Ovary (tissue), 7 donors: ENCODE measurements at regions not wholly inside any gene's neighbourhood (a gene's known extent, or its start where the extent isn't known, plus 50 kb on each side); places are given as distances from the start of the nearest gene placed in this dataset.
"Not testable (repeated sequence)": the region's sequence is repeated elsewhere in the genome, so short reads cannot be mapped to it uniquely, and the experiment has no call there.

Experiments used
- DNase-seq, 5 donors: peaks; one replicate each; pipeline ENCODE4 v3.0.0-alpha.2; 2019 to 2020
- H3K27ac ChIP-seq, 2 donors: fragments of 200-600 bp; one replicate each; pipeline versions ENCODE4 v1.5.1 to v1.8.0; 2019 to 2022
- H3K27me3 ChIP-seq: fragments of 200-600 bp; one replicate; pipeline ENCODE4 v1.8.0; 2022
- H3K36me3 ChIP-seq: fragments of 200-600 bp; sonication (generic); one replicate; pipeline ENCODE4 v1.5.1; 2019
- H3K4me1 ChIP-seq: one replicate; pipeline ENCODE4 v1.8.1; 2013; ENCODE audit warnings: mild to moderate bottlenecking, moderate library complexity; ENCODE audit not compliant: insufficient read depth
- H3K4me3 ChIP-seq: fragments of 200-600 bp; sonication (generic); one replicate; pipeline ENCODE4 v1.5.1; 2017
- H3K9me3 ChIP-seq, 2 donors: fragments of 200-600 bp in 1 of 2; sonication (generic) in 1 of 2; one replicate each; pipeline versions ENCODE4 v1.5.1 to v1.8.1; 2013 to 2019; ENCODE audit warnings: mild to moderate bottlenecking in 1 of 2, moderate library complexity in 1 of 2
- EP300 ChIP-seq: sonication (generic); formaldehyde crosslinking; IDR thresholded peaks from one replicate; pipeline ENCODE4 v1.6.1; 2017; ENCODE audit warnings: antibody characterized with exemption
- POLR2A ChIP-seq: fragments of 450-650 bp; IDR thresholded peaks from one replicate; pipeline ENCODE4 v1.6.1; 2017; ENCODE audit warnings: antibody characterized with exemption, mild to moderate bottlenecking, moderate library complexity
- WGBS, 3 donors: extraction: QIAGEN DNeasy Blood & Tissue Kit in 1 of 3; methylation state at CpG; one replicate each; pipeline versions ENCODE4 v1.1.5 to v1.1.7; 2013 to 2017; 5-methylcytosine and 5-hydroxymethylcytosine counted together
- intact Hi-C, 4 donors: fragments of 100-400 bp; cut with DNase I; formaldehyde crosslinking; loops; one replicate each; pipeline versions ENCODE4 v1.11.0 to v1.15.1; 2022 to 2023
- TF ChIP-seq, protein P1 (sequence below), 3 donors: fragments of 450-650 bp in 2 of 3; fragments of 200-600 bp in 1 of 3; IDR thresholded peaks; one replicate each; pipeline versions ENCODE4 v1.5.1 to v1.8.0; 2016 to 2022; ENCODE audit warnings: antibody characterized with exemption in 3 of 3, mild to moderate bottlenecking in 1 of 3
- donor health status: DM: no; HTN: no; CAD: no; lungs with moderate emphysema.
- donor health status: DM: no; HTN: no; CAD: no.
- donor health status: Bipolar disorder and iron deficiency.
- donor health status: DM: no; HTN: no; CAD: no.
- donor health status: DM: yes; HTN: yes; CAD: no.

DNA sequence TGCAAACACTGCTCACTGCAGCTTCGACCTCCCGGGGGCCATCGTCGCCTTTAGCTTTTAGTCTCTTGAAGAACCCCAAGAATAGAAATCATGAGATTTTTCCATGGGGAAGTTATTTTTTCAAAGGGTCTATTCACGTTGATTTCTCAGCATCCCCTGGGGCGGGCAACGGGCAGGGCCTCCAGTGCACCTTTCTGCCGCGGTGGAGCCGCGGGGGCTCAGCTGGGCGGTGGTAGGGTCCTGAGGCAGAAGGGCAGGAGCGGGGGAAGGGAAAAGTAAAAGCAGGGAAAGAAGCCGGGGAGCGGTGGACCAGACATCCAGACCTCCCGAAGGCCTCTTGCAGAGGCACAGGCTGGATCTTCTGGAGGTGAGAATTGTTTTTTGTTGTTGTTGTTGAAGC is 253.8 kb downstream of the FAM72C start:
- no peak overlapping the region for H3K27ac ChIP-seq
- intact Hi-C loops, result no loop called here
- no peak for DNase-seq
- 56 to 68% (median 63%) methylated on average over 16 of the region's 16 CpGs for WGBS, 3 donors
- no peaks in the 10 kb centered on the region for H3K9me3 ChIP-seq
- H3K27me3 ChIP-seq, result no peaks in the 10 kb centered on the region
- no peak overlapping the region for H3K4me3 ChIP-seq
- no peaks in the 10 kb centered on the region for H3K4me1 ChIP-seq
- TF ChIP-seq EP300, result no peak
- TF ChIP-seq, protein P1, sequence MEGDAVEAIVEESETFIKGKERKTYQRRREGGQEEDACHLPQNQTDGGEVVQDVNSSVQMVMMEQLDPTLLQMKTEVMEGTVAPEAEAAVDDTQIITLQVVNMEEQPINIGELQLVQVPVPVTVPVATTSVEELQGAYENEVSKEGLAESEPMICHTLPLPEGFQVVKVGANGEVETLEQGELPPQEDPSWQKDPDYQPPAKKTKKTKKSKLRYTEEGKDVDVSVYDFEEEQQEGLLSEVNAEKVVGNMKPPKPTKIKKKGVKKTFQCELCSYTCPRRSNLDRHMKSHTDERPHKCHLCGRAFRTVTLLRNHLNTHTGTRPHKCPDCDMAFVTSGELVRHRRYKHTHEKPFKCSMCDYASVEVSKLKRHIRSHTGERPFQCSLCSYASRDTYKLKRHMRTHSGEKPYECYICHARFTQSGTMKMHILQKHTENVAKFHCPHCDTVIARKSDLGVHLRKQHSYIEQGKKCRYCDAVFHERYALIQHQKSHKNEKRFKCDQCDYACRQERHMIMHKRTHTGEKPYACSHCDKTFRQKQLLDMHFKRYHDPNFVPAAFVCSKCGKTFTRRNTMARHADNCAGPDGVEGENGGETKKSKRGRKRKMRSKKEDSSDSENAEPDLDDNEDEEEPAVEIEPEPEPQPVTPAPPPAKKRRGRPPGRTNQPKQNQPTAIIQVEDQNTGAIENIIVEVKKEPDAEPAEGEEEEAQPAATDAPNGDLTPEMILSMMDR (IDR thresholded peaks at IDR 0.05), result no peak
- TF ChIP-seq POLR2A, result no peak
- no peaks in the 10 kb centered on the region for H3K36me3 ChIP-seq

- Histone ChIP-seq H3K36me3 (no peaks in the 10 kb centered on the region), H3K4me1 (no peaks in the 10 kb centered on the region), H3K4me3 (no peak overlapping the region), H3K9me3 (no peaks in the 10 kb centered on the region), H3K27ac (no peak overlapping the region), H3K27me3 (no peaks in the 10 kb centered on the region)
- TF ChIP-seq, protein P1 (IDR thresholded peaks at IDR 0.05), result no peak
- TF ChIP-seq POLR2A (no peak), EP300 (no peak)
- DNase-seq, result no peak
- intact Hi-C loops, result no loop called here
- WGBS, 3 donors, result 54 to 72% (median 68%) methylated on average over 13 to 21 of the region's 21 CpGs
Observed at GRCh38 chr1:143717434-143717833, 254.4 kb downstream of the FAM72C start.

DNA sequence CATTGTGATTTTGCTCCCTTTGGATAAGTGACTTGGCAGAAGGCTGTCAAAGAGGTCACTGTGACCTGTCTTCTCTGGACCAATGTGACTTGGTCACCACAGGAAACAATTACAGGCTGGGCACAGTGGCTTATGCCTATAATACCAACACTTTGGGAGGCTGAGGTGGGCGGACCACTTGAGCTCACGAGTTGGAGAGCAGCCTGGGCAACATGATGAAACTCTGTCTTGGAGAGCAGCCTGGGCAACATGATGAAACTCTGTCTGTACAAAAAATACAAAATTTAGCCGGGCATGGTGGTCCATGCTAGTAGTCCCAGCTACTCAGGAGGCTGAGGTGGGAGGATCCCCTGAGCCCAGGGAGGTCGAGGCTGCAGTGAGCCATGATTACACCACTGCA is 256.9 kb downstream of the FAM72C start:
- WGBS, 3 donors, result 64 to 79% (median 70%) methylated on average over 4 of the region's 4 CpGs

GRCh38 chr1:143709606-143710259 is 262.1 kb downstream of the FAM72C start:
- intact Hi-C loops, H3K9me3 ChIP-seq, H3K27me3 ChIP-seq, H3K4me1 ChIP-seq, H3K4me3 ChIP-seq, H3K36me3 ChIP-seq, H3K27ac ChIP-seq: not testable (repeated sequence)
- 33 to 51% (median 41%) methylated on average over 10 of the region's 10 CpGs for WGBS, 3 donors
- DNase-seq, result peak in 1 of 5 donors; percentile 20
- TF ChIP-seq, protein P1 (IDR thresholded peaks at IDR 0.05), result peak in 1 of 3 donors; percentile 29

More for the DNA sequence above, 256.9 kb downstream of the FAM72C start:
- H3K9me3 ChIP-seq, H3K36me3 ChIP-seq, H3K27ac ChIP-seq, H3K27me3 ChIP-seq, intact Hi-C loops, H3K4me3 ChIP-seq, DNase-seq, H3K4me1 ChIP-seq: not testable (repeated sequence)

DNA sequence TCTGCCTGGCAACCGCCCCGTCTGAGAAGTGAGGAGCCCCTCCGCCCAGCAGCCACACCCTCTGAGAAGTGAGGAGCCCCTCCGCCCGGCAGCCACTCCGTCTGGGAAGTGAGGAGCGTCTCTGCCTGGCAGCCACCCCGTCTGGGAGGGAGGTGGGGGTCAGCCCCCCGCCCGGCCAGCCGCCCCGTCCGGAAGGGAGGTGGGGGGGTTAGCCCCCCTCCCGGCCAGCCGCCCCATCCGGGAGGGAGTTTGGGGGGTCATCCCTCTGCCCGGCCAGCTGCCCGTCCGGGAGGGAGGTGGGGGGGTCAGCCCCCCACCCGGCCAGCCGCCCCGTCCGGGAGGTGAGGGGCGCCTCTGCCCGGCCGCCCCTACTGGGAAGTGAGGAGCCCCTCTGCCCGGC is 269.0 kb downstream of the FAM72C start:
- 91 to 99% methylated on average over 12 to 17 of the region's 27 CpGs; no CpG with 5 or more reads in 1 of the 3 donors for WGBS, 3 donors
- intact Hi-C loops, H3K9me3 ChIP-seq, H3K36me3 ChIP-seq, H3K27me3 ChIP-seq, DNase-seq, H3K27ac ChIP-seq, H3K4me3 ChIP-seq, H3K4me1 ChIP-seq: not testable (repeated sequence)
